SK-N-SH treated with all-trans-retinoic acid at 6 μM for 48 hours (cell line): ENCODE measurements at regions not wholly inside any gene's neighbourhood (a gene's known extent, or its start where the extent isn't known, plus 50 kb on each side); places are given as distances from the start of the nearest gene placed in this dataset.

ENCODE experiments used
- ATAC-seq: fragments of 200-7000 bp; cut with Tn5 transposase; 3 replicates; pipeline ENCODE4 v1.9.1; 2020; ENCODE audit warnings: mild to moderate bottlenecking, moderate library complexity
- ARNTL ChIP-seq: fragments of 450-650 bp; formaldehyde crosslinking; IDR thresholded peaks from 2 replicates; pipeline ENCODE4 v1.5.0; 2020; ENCODE audit warnings: low read depth, mild to moderate bottlenecking, moderate library complexity, borderline replicate concordance
- CSDC2 ChIP-seq: fragments of 250-450 bp; sonication (Bioruptor Pico); IDR thresholded peaks from 2 replicates; pipeline ENCODE4 v1.5.0; 2020; ENCODE audit warnings: mild to moderate bottlenecking, moderate library complexity
- ESRRG ChIP-seq: fragments of 250-450 bp; sonication (Bioruptor Pico); IDR thresholded peaks from 2 replicates; pipeline ENCODE4 v1.6.1; 2021; ENCODE audit warnings: mild to moderate bottlenecking
- GLIS3 ChIP-seq: fragments of 250-450 bp; sonication (Bioruptor Pico); IDR thresholded peaks from 2 replicates; pipeline ENCODE4 v1.5.0; 2020; ENCODE audit warnings: mild to moderate bottlenecking, moderate library complexity
- ISL1 ChIP-seq: fragments of 250-450 bp; sonication (Bioruptor Pico); IDR thresholded peaks from 2 replicates; pipeline ENCODE4 v2.1.2; 2022; ENCODE audit warnings: mild to moderate bottlenecking, moderate library complexity
- PATZ1 ChIP-seq: fragments of 250-450 bp; sonication (Bioruptor Pico); IDR thresholded peaks from 2 replicates; pipeline ENCODE4 v1.8.0; 2020; ENCODE audit warnings: mild to moderate bottlenecking, moderate library complexity, borderline replicate concordance
- POU6F1 ChIP-seq: fragments of 250-450 bp; sonication (Bioruptor Pico); IDR thresholded peaks from 2 replicates; pipeline ENCODE4 v1.8.0; 2021; ENCODE audit warnings: low read depth, mild to moderate bottlenecking, moderate library complexity, borderline replicate concordance
- RARB ChIP-seq: fragments of 250-450 bp; sonication (Bioruptor Pico); IDR thresholded peaks from 2 replicates; pipeline ENCODE4 v1.8.0; 2021; ENCODE audit warnings: mild to moderate bottlenecking, moderate library complexity
- SNAI2 ChIP-seq: fragments of 250-450 bp; sonication (Bioruptor Pico); IDR thresholded peaks from 2 replicates; pipeline ENCODE4 v1.5.0; 2020; ENCODE audit warnings: mild to moderate bottlenecking, moderate library complexity
- TCF4 ChIP-seq: fragments of 250-450 bp; sonication (Bioruptor Pico); IDR thresholded peaks from 2 replicates; pipeline ENCODE4 v1.8.0; 2021; ENCODE audit warnings: mild to moderate bottlenecking, moderate library complexity, borderline replicate concordance
- TOX ChIP-seq: fragments of 250-450 bp; sonication (Bioruptor Pico); IDR thresholded peaks from 2 replicates; pipeline ENCODE4 v1.8.0; 2021; ENCODE audit warnings: mild to moderate bottlenecking, moderate library complexity, borderline replicate concordance
- TSHZ2 ChIP-seq: fragments of 250-450 bp; sonication (Bioruptor Pico); IDR thresholded peaks from 2 replicates; pipeline ENCODE4 v1.5.0; 2020; ENCODE audit warnings: mild to moderate bottlenecking, moderate library complexity
- ZFP3 ChIP-seq: fragments of 250-450 bp; sonication (Bioruptor Pico); IDR thresholded peaks from 2 replicates; pipeline ENCODE4 v1.5.0; 2020; ENCODE audit warnings: mild to moderate bottlenecking, moderate library complexity
- ZFP30 ChIP-seq: fragments of 450-650 bp; formaldehyde crosslinking; IDR thresholded peaks from 2 replicates; pipeline ENCODE4 v1.5.0; 2022; ENCODE audit warnings: mild to moderate bottlenecking, moderate library complexity
- ZNF565 ChIP-seq: fragments of 450-650 bp; formaldehyde crosslinking; conservative IDR thresholded peaks from 2 replicates; pipeline ENCODE4 v1.5.0; 2020; ENCODE audit warnings: low read depth, mild to moderate bottlenecking, moderate library complexity
- ZNF8 ChIP-seq: fragments of 450-650 bp; formaldehyde crosslinking; IDR thresholded peaks from 2 replicates; pipeline ENCODE4 v1.5.0; 2020; ENCODE audit warnings: mild to moderate bottlenecking, moderate library complexity
- TF ChIP-seq, protein P1 (sequence below): fragments of 250-450 bp; sonication (Bioruptor Pico); IDR thresholded peaks from 2 replicates; pipeline ENCODE4 v1.5.1; 2020; ENCODE audit warnings: low read depth, mild to moderate bottlenecking, moderate library complexity

DNA sequence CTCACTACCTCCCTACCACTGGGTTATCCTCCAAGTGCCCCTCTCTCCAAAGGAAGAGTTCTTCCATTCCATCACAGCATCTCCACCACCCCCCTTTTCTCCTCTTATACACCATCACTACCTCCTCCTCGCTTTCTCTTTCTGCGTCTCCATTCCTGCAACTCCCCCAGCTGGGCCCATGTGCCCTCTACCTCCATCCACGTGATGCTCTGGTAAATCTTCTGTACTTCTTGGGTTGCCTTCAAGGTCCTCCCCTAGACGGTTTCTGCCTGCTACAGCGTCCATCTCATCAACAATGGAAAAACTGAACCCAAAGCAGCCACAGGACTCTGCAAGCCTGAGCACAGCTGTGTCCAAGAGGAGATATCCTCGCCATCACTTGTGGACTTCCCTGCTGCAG is 129.5 kb upstream of the SLCO3A1 start:
- no peak for TF ChIP-seq TSHZ2
- TF ChIP-seq, protein P1, sequence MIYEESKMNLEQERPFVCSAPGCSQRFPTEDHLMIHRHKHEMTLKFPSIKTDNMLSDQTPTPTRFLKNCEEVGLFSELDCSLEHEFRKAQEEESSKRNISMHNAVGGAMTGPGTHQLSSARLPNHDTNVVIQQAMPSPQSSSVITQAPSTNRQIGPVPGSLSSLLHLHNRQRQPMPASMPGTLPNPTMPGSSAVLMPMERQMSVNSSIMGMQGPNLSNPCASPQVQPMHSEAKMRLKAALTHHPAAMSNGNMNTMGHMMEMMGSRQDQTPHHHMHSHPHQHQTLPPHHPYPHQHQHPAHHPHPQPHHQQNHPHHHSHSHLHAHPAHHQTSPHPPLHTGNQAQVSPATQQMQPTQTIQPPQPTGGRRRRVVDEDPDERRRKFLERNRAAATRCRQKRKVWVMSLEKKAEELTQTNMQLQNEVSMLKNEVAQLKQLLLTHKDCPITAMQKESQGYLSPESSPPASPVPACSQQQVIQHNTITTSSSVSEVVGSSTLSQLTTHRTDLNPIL: no peak
- TF ChIP-seq ISL1 (CRISPR knock-in tag): no peak
- no peak for TF ChIP-seq ARNTL (CRISPR knock-in tag)
- ATAC-seq: no peak

- ATAC-seq: no peak
- TF ChIP-seq TCF4 (CRISPR knock-in tag) (no peak), TOX (CRISPR knock-in tag) (no peak), ARNTL (CRISPR knock-in tag) (no peak), POU6F1 (CRISPR knock-in tag) (no peak), CSDC2 (CRISPR knock-in tag) (no peak), ZNF8 (CRISPR knock-in tag) (no peak)
- TF ChIP-seq, protein P1: no peak
These were observed 119.8 kb upstream of the SLCO3A1 start for GRCh38 chr15:91733661-91734060.

- ATAC-seq: no peak
- TF ChIP-seq ESRRG (CRISPR knock-in tag): no peak
- no peak for TF ChIP-seq ISL1 (CRISPR knock-in tag)
- no peak for TF ChIP-seq ZFP3 (CRISPR knock-in tag)
- TF ChIP-seq ZNF565 (CRISPR knock-in tag): no peak
- no peak for TF ChIP-seq SNAI2 (CRISPR knock-in tag)
- no peak for TF ChIP-seq RARB (CRISPR knock-in tag)
- no peak for TF ChIP-seq ZFP30 (CRISPR knock-in tag)
- no peak for TF ChIP-seq GLIS3 (CRISPR knock-in tag)
These were observed 116.2 kb upstream of the SLCO3A1 start for GRCh38 chr15:91737151-91737818.

GRCh38 chr15:91741986-91742385 is 111.5 kb upstream of the SLCO3A1 start:
- TF ChIP-seq ZNF565 (CRISPR knock-in tag): no peak
- no peak for TF ChIP-seq TCF4 (CRISPR knock-in tag)
- TF ChIP-seq PATZ1 (CRISPR knock-in tag): no peak
- TF ChIP-seq, protein P1: no peak
- no peak for ATAC-seq
